ENCODE measurements at regions not wholly inside any gene's neighbourhood (a gene's known extent, or its start where the extent isn't known, plus 50 kb on each side); places are given as distances from the start of the nearest gene placed in this dataset.

DNA sequence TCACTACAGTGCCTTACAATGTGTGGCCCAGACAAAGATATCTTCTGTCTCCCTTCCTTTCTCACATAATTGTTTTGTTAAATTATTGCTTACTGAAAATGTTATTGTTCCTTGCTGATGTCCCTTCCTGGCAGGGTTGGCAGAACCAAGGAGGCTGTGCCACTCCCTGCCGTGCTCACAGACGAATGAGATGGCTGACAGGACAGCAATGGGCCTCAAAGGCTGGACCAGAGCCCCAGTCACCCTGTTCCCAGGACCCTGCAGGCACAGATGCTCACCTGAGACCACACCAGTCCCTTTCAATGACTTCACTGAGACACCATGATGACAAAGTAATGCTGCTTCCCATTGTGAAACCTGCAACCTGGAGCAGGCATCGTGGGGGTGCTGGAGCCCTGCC is 375.1 kb downstream of the HACE1 start:
- TF ChIP-seq POLR2A (IDR thresholded peaks at IDR 0.05; ENCODE audit: low read depth, low read length) (no peak), POLR2AphosphoS5 (IDR thresholded peaks at IDR 0.05; ENCODE audit: low read depth, low read length) (no peak)

All from GM12892 (cell line).